ENCODE measurements at regions not wholly inside any gene's neighbourhood (a gene's known extent, or its start where the extent isn't known, plus 50 kb on each side); places are given as distances from the start of the nearest gene placed in this dataset.

- DNase-seq (ENCODE audit: low read depth in 1 of 2, low spot score in 2 of 2), result no peak
- Histone ChIP-seq H2BK15ac (ENCODE audit: low read length) (no peak overlapping the region), H3K23ac (ENCODE audit: insufficient read length) (no peak overlapping the region), H3K79me1 (ENCODE audit: low read depth, low read length) (no peaks in the 10 kb centered on the region), H3K23me2 (ENCODE audit: low read depth, low read length) (no peaks in the 10 kb centered on the region), H4K91ac (replicated peaks; ENCODE audit: insufficient read length, low read length) (no peak overlapping the region), H3K9ac (replicated peaks in 1 of 4; ENCODE audit: extremely low read depth in 1 of 4, low read depth in 3 of 4, low read length in 3 of 4) (no peak overlapping the region), H2AFZ (ENCODE audit: low read length) (no peak overlapping the region), H3K4me1 (replicated peaks in 1 of 4; ENCODE audit: control insufficient read depth in 3 of 4, insufficient read depth in 4 of 4, low read length in 3 of 4) (no peaks in the 10 kb centered on the region), H3K36me3 (ENCODE audit: control insufficient read depth in 2 of 4, insufficient read depth in 4 of 4, low read length in 3 of 4) (no peaks in the 10 kb centered on the region), H3K4me2 (ENCODE audit: insufficient read depth in 1 of 2, low read depth in 2 of 2, low read length in 2 of 2) (no peak overlapping the region), H3K4me3 (ENCODE audit: extremely low read depth in 1 of 4, insufficient read depth in 2 of 4, low read depth in 3 of 4, low read length in 4 of 4) (no peak overlapping the region), H4K20me1 (replicated peaks in 1 of 2; ENCODE audit: control insufficient read depth in 1 of 2, insufficient read depth in 2 of 2, low read length in 2 of 2) (no peaks in the 10 kb centered on the region), H3K79me2 (ENCODE audit: control insufficient read depth in 1 of 2, insufficient read depth in 2 of 2, low read length in 2 of 2) (no peaks in the 10 kb centered on the region), H4K5ac (ENCODE audit: insufficient read length, low read depth, low read length) (no peak overlapping the region), H3K27me3 (replicated peaks in 1 of 4; ENCODE audit: control insufficient read depth in 3 of 4, extremely low read depth in 1 of 4, insufficient read depth in 3 of 4, low read length in 3 of 4) (no peaks in the 10 kb centered on the region), H3K4ac (replicated peaks; ENCODE audit: insufficient read length, low read depth, low read length) (no peak overlapping the region), H3K27ac (ENCODE audit: low read depth, low read length) (no peak overlapping the region), H3K18ac (ENCODE audit: extremely low read depth, low read length) (no peak overlapping the region), H3K56ac (replicated peaks; ENCODE audit: insufficient read length, low read depth, low read length) (no peak overlapping the region), H2AK5ac (ENCODE audit: low read depth, low read length) (no peak overlapping the region), H2BK5ac (ENCODE audit: low read depth, low read length) (no peak overlapping the region), H4K8ac (ENCODE audit: extremely low read depth, insufficient read depth, low read length) (no peak overlapping the region), H3K14ac (ENCODE audit: insufficient read length) (no peak overlapping the region), H2BK20ac (ENCODE audit: low read length) (no peak overlapping the region), H2BK12ac (ENCODE audit: low read depth, low read length) (no peak overlapping the region), H2BK120ac (replicated peaks; ENCODE audit: low read depth, low read length) (no peak overlapping the region), H3K9me3 (ENCODE audit: insufficient read depth in 2 of 2, low read depth in 1 of 2, low read length in 1 of 2) (no peaks in the 10 kb centered on the region)
- no peak for FAIRE-seq
- ChIA-PET CTCF (ENCODE audit: partially characterized antibody) (interaction anchor here (0.6 to 1.0 kb wide), 3 partner anchors 10 to 432 kb away, joined by 3 to 4 read pairs (median 3); no protein-coding TSS in a partner anchor), POLR2A (ENCODE audit: partially characterized antibody) (interaction anchor here (0.6 kb wide), 1 partner anchor 1697 kb away, joined by 3 read pairs; no protein-coding TSS in a partner anchor)
- 93% methylated on average over 2 of the region's 2 CpGs; no CpG with 5 or more reads in 1 of the 2 experiments for WGBS, 2 experiments (ENCODE audit: extremely low coverage in 1 of 2, insufficient coverage in 1 of 2, insufficient read length in 1 of 2, insufficient replicate concordance in 2 of 2, low coverage in 1 of 2, low lambda C conversion rate in 2 of 2, missing lambda C conversion rate in 1 of 2)
- TF ChIP-seq TEAD4 (IDR thresholded peaks at IDR 0.05; ENCODE audit: low read depth, low read length), result no peak
- no peak for TF ChIP-seq TBP (IDR thresholded peaks at IDR 0.05; ENCODE audit: low read depth, low read length)
- TF ChIP-seq USF2 (IDR thresholded peaks at IDR 0.05; ENCODE audit: low read length), result no peak
- TF ChIP-seq JUND (IDR thresholded peaks at IDR 0.05; ENCODE audit: low read length), result no peak
- no peak for TF ChIP-seq ZNF274 (IDR thresholded peaks at IDR 0.05; ENCODE audit: borderline replicate concordance, extremely low read depth, low read length)
- TF ChIP-seq RFX5 (IDR thresholded peaks at IDR 0.05; ENCODE audit: borderline replicate concordance, low read depth, low read length), result no peak
- no peak for TF ChIP-seq CTBP2 (IDR thresholded peaks at IDR 0.05; ENCODE audit: borderline replicate concordance, insufficient read depth, insufficient read length, low read length)
- no peak for TF ChIP-seq HDAC6 (IDR thresholded peaks at IDR 0.05; ENCODE audit: low read depth, low read length)
- TF ChIP-seq PHF8 (conservative IDR thresholded peaks at IDR 0.05; ENCODE audit: low read depth, low read length), result no peak
- no peak for TF ChIP-seq NRF1 (IDR thresholded peaks at IDR 0.05; ENCODE audit: low read depth, low read length)
- no peak for TF ChIP-seq CBX5 (IDR thresholded peaks at IDR 0.05; ENCODE audit: low read depth, low read length)
- TF ChIP-seq POU5F1 (IDR thresholded peaks at IDR 0.05; ENCODE audit: low read depth, low read length), result no peak
- TF ChIP-seq SRF (IDR thresholded peaks at IDR 0.05; ENCODE audit: low read depth, low read length), result no peak
- TF ChIP-seq SP1 (IDR thresholded peaks at IDR 0.05; ENCODE audit: low read depth, low read length), result no peak
- no peak for TF ChIP-seq YY1 (IDR thresholded peaks at IDR 0.05; ENCODE audit: low read depth, low read length)
Observed at GRCh38 chr4:81769244-81769643, 297.5 kb upstream of the RASGEF1B start.

Data from H1 (cell line).